A549 (cell line): ENCODE measurements at regions not wholly inside any gene's neighbourhood (a gene's known extent, or its start where the extent isn't known, plus 50 kb on each side); places are given as distances from the start of the nearest gene placed in this dataset.

ENCODE experiments used
- ATAC-seq, 2 experiments: fragments of 200-7000 bp in 1 of 2; fragments of >200 bp in 1 of 2; cut with Nextera tagmentation in 1 of 2; cut with Tn5 transposase in 1 of 2; 3 replicates each; pipeline versions ENCODE4 v1.8.0 to v1.9.1; 2018 to 2020; ENCODE audit warnings: mild to moderate bottlenecking in 1 of 2, moderate library complexity in 1 of 2
- CTCF ChIA-PET: fragments of 300-600 bp; sonication (Branson Sonifier 250); formaldehyde crosslinking; extraction: SDS; loops from one replicate; lab custom pipeline; 2021; ENCODE audit warnings: antibody characterized with exemption, inconsistent platforms; lab: Yijun Ruan, JAX
- POLR2A ChIA-PET: fragments of 350-600 bp; formaldehyde crosslinking; extraction: SDS; loops from one replicate; lab custom pipeline; 2021; ENCODE audit warnings: antibody characterized with exemption, inconsistent platforms; lab: Yijun Ruan, JAX
- DNase-seq, 2 experiments: peaks; one replicate each; pipeline versions ENCODE4 v3.0.0 to v3.0.0-alpha.2; 2011 to 2016; ENCODE audit warnings: low read depth in 1 of 2, low spot score in 1 of 2
- FAIRE-seq: peaks from 2 replicates; lab custom pipeline; 2011; peaks lifted over from hg19 to GRCh38; lab: Jason Lieb, UNC
- H3K27ac ChIP-seq, 2 experiments: fragments of >200 bp; sonication (Bioruptor Twin); formaldehyde crosslinking; 3 replicates each; pipeline ENCODE4 v1.5.1; 2016 to 2017
- H3K4me1 ChIP-seq: fragments of >200 bp; sonication (Bioruptor Twin); formaldehyde crosslinking; 3 replicates; pipeline ENCODE4 v1.6.1; 2016
- H3K4me2 ChIP-seq: fragments of >200 bp; sonication (Bioruptor Twin); formaldehyde crosslinking; 3 replicates; pipeline ENCODE4 v1.6.1; 2016
- H3K4me3 ChIP-seq: fragments of >200 bp; sonication (Bioruptor Twin); formaldehyde crosslinking; 3 replicates; pipeline ENCODE4 v1.5.1; 2016
- H3K9me3 ChIP-seq: fragments of >200 bp; sonication (Bioruptor Twin); formaldehyde crosslinking; 3 replicates; pipeline ENCODE4 v1.6.1; 2016
- BHLHE40 ChIP-seq: IDR thresholded peaks from 2 replicates; pipeline ENCODE4 v1.6.1; 2012; ENCODE audit warnings: low read depth, low read length, inconsistent platforms
- CBX2 ChIP-seq: fragments of 200-600 bp; sonication (generic); IDR thresholded peaks from 2 replicates; pipeline ENCODE4 v1.6.1; 2016; ENCODE audit warnings: low read depth, mild to moderate bottlenecking, borderline replicate concordance
- CEBPB ChIP-seq, 2 experiments: fragments of >200 bp in 1 of 2; sonication (Bioruptor Twin) in 1 of 2; formaldehyde crosslinking in 1 of 2; IDR thresholded peaks; 2 replicates each; pipeline ENCODE4 v1.6.1; 2012 to 2016
- CHD2 ChIP-seq: fragments of 150-350 bp; IDR thresholded peaks from 2 replicates; pipeline ENCODE4 v1.6.1; 2014; ENCODE audit warnings: low read length; ENCODE audit not compliant: partially characterized antibody
- CHD4 ChIP-seq: fragments of 200-600 bp; sonication (generic); IDR thresholded peaks from 2 replicates; pipeline ENCODE4 v1.6.1; 2016; ENCODE audit warnings: antibody characterized with exemption, mild to moderate bottlenecking, borderline replicate concordance
- HDAC2 ChIP-seq: fragments of 200-600 bp; sonication (generic); IDR thresholded peaks from 2 replicates; pipeline ENCODE4 v1.6.1; 2016
- JUNB ChIP-seq: fragments of >200 bp; sonication (Bioruptor Twin); formaldehyde crosslinking; IDR thresholded peaks from 2 replicates; pipeline ENCODE4 v1.6.1; 2016
- KDM1A ChIP-seq: fragments of 200-600 bp; sonication (generic); IDR thresholded peaks from 2 replicates; pipeline ENCODE4 v1.6.1; 2016; ENCODE audit warnings: low read depth, mild to moderate bottlenecking
- MAX ChIP-seq: IDR thresholded peaks from 2 replicates; pipeline ENCODE4 v1.6.1; 2012
- MAZ ChIP-seq: fragments of 150-350 bp; IDR thresholded peaks from 2 replicates; pipeline ENCODE4 v1.6.1; 2014; ENCODE audit warnings: antibody characterized with exemption, low read depth, low read length, borderline replicate concordance
- MYC ChIP-seq: IDR thresholded peaks from 2 replicates; pipeline ENCODE4 v1.6.1; 2012; ENCODE audit warnings: mild to moderate bottlenecking, inconsistent platforms, low read length, improper control_type of control experiment, borderline replicate concordance
- PHF8 ChIP-seq: fragments of 200-600 bp; sonication (generic); IDR thresholded peaks from 2 replicates; pipeline ENCODE4 v1.6.1; 2016; ENCODE audit warnings: low read depth, mild to moderate bottlenecking, antibody characterized with exemption, moderate library complexity, borderline replicate concordance
- POLR2AphosphoS2 ChIP-seq: conservative IDR thresholded peaks from 2 replicates; pipeline ENCODE4 v1.6.1; 2012; ENCODE audit warnings: low read length, improper control_type of control experiment, inconsistent platforms
- RAD21 ChIP-seq, 2 experiments: fragments of >200 bp in 1 of 2; sonication (Bioruptor Twin) in 1 of 2; formaldehyde crosslinking in 1 of 2; IDR thresholded peaks in 1 of 2; conservative IDR thresholded peaks in 1 of 2; 2 replicates in 1 of 2; 3 replicates in 1 of 2; pipeline ENCODE4 v1.6.1; 2012 to 2018; ENCODE audit warnings: inconsistent platforms in 1 of 2
- RARB ChIP-seq: fragments of 250-450 bp; sonication (Bioruptor Pico); IDR thresholded peaks from 2 replicates; pipeline ENCODE4 v1.8.0; 2021; ENCODE audit warnings: mild to moderate bottlenecking, moderate library complexity
- RCOR1 ChIP-seq: fragments of 150-350 bp; IDR thresholded peaks from 2 replicates; pipeline ENCODE4 v1.6.1; 2014; ENCODE audit warnings: antibody characterized with exemption, low read length, low read depth
- RFX5 ChIP-seq: fragments of 450-650 bp; IDR thresholded peaks from 2 replicates; pipeline ENCODE4 v1.7.1; 2014; ENCODE audit warnings: antibody characterized with exemption, mild to moderate bottlenecking, moderate library complexity
- SMC3 ChIP-seq: fragments of >200 bp; sonication (Bioruptor Twin); formaldehyde crosslinking; IDR thresholded peaks from 3 replicates; pipeline ENCODE4 v1.6.1; 2018; ENCODE audit warnings: inconsistent platforms
- TP53 ChIP-seq: fragments of 250-450 bp; sonication (Bioruptor Pico); IDR thresholded peaks from 2 replicates; pipeline ENCODE4 v1.5.0; 2021; ENCODE audit warnings: mild to moderate bottlenecking, moderate library complexity
- USF2 ChIP-seq: fragments of 450-650 bp; IDR thresholded peaks from 2 replicates; pipeline ENCODE4 v1.6.1; 2014; ENCODE audit warnings: antibody characterized with exemption
- ZSCAN20 ChIP-seq: fragments of 250-450 bp; sonication (Bioruptor Pico); IDR thresholded peaks from 2 replicates; pipeline ENCODE4 v1.8.0; 2022; ENCODE audit warnings: mild to moderate bottlenecking, moderate library complexity
- WGBS: methylation state at CpG from one replicate; pipeline ENCODE4 v1.1.6; 2017; ENCODE audit errors: missing lambda C conversion rate; 5-methylcytosine and 5-hydroxymethylcytosine counted together
- TF ChIP-seq, protein P1 (sequence below): IDR thresholded peaks from 2 replicates; pipeline ENCODE4 v1.6.1; 2012
- TF ChIP-seq, protein P2 (sequence below): fragments of 150-350 bp; IDR thresholded peaks from 2 replicates; pipeline ENCODE4 v1.6.1; 2014; ENCODE audit warnings: low read depth, mild to moderate bottlenecking, low read length

- CTCF ChIA-PET = no interaction called here
- H3K27ac ChIP-seq = no peak overlapping the region
- no peak for TF ChIP-seq PHF8
- no peak for TF ChIP-seq BHLHE40
- TF ChIP-seq HDAC2 = no peak
- TF ChIP-seq KDM1A = no peak
- TF ChIP-seq RCOR1 = no peak
- TF ChIP-seq MAX = no peak
- TF ChIP-seq CHD2 = no peak
- TF ChIP-seq CHD4 = no peak
- no peak for TF ChIP-seq ZSCAN20 (CRISPR knock-in tag)
- TF ChIP-seq CEBPB (IDR thresholded peaks at IDR 0.05) = no peak
- TF ChIP-seq TP53 (CRISPR knock-in tag) = no peak
- no peak for TF ChIP-seq MAZ
- TF ChIP-seq, all 56 proteins: peak for 0
- H3K4me1 ChIP-seq = no peaks in the 10 kb centered on the region; the same call in 2 of the 3 replicates
- ATAC-seq (no peak), DNase-seq (no peak), FAIRE-seq (no peak)
- no peak overlapping the region for H3K4me3 ChIP-seq
- POLR2A ChIA-PET = no interaction called here
- H3K4me2 ChIP-seq = no peak overlapping the region
- no peaks in the 10 kb centered on the region for H3K9me3 ChIP-seq
- WGBS = 71% methylated on average over 1 of the region's 1 CpG
Measured at GRCh38 chr1:228804173-228804572, 68.9 kb downstream of the RHOU start.

DNA sequence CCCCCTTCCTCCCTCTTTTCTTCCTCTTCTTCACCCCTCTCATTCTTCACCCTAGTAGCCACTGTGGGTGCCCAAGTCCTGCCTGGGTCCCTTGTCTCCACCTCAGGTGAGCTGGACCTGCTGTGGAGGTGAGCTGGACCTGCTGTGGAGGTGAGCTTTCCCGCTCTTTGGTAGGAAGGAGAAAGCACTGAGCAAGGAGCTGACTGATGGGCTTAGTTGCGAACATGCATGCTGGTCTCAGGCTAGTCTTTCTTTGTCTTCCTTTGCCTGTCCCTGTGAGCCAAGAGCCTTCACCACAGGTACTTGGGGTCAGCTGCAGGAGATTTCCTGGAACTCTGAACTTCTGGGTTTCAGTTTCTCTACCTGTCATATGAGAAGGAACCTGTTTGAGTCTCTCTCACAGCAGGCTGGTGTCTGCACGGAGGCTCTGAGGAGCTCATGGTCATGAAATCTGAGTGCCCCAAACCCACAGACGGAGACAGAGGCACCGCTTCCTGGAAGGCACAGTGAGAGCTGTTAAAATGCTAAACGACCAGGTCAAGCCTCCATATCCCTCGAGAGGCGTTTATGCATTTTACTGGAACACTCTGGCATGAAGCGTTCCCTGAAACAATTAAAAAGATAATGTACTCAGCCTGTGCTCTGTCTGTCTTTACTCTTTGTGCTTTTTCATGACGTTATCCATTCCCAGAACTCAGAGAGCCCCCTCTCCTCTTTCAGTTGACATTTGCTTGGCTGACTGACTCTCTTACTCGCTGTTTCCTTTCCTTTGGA lies 69.5 kb downstream of the RHOU start:
- ChIA-PET POLR2A (no interaction called here), CTCF (no interaction called here)
- Histone ChIP-seq H3K4me2 (no peak overlapping the region), H3K4me1 (peaks cover 6% of the 10 kb centered on the region), H3K4me3 (no peak overlapping the region), H3K9me3 (no peaks in the 10 kb centered on the region), H3K27ac (no peak overlapping the region)
- whole genome bisulfite sequencing = 72% methylated on average over 11 of the region's 11 CpGs
- TF ChIP-seq CEBPB (IDR thresholded peaks at IDR 0.05) = no peak
- TF ChIP-seq MYC = no peak
- no peak for TF ChIP-seq USF2
- TF ChIP-seq HDAC2 = no peak
- TF ChIP-seq CHD2 = no peak
- no peak for TF ChIP-seq POLR2AphosphoS2
- TF ChIP-seq, protein P1, sequence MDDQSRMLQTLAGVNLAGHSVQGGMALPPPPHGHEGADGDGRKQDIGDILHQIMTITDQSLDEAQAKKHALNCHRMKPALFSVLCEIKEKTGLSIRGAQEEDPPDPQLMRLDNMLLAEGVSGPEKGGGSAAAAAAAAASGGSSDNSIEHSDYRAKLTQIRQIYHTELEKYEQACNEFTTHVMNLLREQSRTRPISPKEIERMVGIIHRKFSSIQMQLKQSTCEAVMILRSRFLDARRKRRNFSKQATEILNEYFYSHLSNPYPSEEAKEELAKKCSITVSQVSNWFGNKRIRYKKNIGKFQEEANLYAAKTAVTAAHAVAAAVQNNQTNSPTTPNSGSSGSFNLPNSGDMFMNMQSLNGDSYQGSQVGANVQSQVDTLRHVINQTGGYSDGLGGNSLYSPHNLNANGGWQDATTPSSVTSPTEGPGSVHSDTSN = no peak
- no peak for TF ChIP-seq CHD4
- TF ChIP-seq CBX2 = no peak
- no peak for TF ChIP-seq RAD21 (conservative IDR thresholded peaks at IDR 0.05 in 1 of 2, IDR thresholded peaks at IDR 0.05 in 1 of 2)
- TF ChIP-seq RFX5 = no peak
- no peak for TF ChIP-seq RARB
- no peak for TF ChIP-seq JUNB
- no peak for TF ChIP-seq TP53 (CRISPR knock-in tag)
- TF ChIP-seq, protein P2, sequence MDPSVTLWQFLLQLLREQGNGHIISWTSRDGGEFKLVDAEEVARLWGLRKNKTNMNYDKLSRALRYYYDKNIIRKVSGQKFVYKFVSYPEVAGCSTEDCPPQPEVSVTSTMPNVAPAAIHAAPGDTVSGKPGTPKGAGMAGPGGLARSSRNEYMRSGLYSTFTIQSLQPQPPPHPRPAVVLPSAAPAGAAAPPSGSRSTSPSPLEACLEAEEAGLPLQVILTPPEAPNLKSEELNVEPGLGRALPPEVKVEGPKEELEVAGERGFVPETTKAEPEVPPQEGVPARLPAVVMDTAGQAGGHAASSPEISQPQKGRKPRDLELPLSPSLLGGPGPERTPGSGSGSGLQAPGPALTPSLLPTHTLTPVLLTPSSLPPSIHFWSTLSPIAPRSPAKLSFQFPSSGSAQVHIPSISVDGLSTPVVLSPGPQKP = no peak
- no peak for TF ChIP-seq SMC3
- ATAC-seq (no peak), FAIRE-seq (no peak), DNase-seq (no peak)
